ENCODE measurements at regions not wholly inside any gene's neighbourhood (a gene's known extent, or its start where the extent isn't known, plus 50 kb on each side); places are given as distances from the start of the nearest gene placed in this dataset.

DNA sequence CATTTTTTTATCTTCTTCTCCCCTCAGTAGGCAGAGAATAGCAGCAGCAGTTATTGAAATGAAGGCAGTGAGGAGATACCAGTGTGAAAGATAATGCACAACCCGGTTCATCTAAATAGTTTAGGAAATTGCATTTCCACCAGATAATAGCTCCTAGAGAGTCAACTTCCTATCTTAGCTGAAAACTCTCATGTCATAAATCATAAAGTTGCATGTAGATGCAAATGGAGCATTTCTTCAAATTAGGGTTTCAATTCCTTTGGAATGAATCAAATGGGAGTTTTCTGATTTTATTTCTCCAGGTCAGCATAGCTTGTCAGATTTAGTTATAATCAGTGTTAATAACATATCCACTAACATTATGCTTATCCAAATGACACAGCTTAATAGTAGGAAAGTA is 335.3 kb downstream of the CNTNAP4 start:
- Mint-ChIP-seq H3K4me3 (no peak overlapping the region), H3K27ac (no peak overlapping the region), H3K36me3 (ENCODE audit: low read depth) (no peaks in the 10 kb centered on the region), H3K9me3 (peaks cover 4% of the 10 kb centered on the region), H3K4me1 (peaks cover 2% of the 10 kb centered on the region), H3K27me3 (ENCODE audit: insufficient read depth) (peaks cover 3% of the 10 kb centered on the region)
- H3K4me1 ChIP-seq (ENCODE audit: control insufficient read depth, insufficient read depth, low read length): no peaks in the 10 kb centered on the region
- WGBS, 2 experiments (ENCODE audit: insufficient coverage in 1 of 2, insufficient read length in 1 of 2): 67% methylated on average over 1 of the region's 1 CpG; no CpG with 5 or more reads in 1 of the 2 experiments
- no peaks in the 10 kb centered on the region for H3K27me3 ChIP-seq (ENCODE audit: control insufficient read depth, insufficient read depth, low read length, poor library complexity, severe bottlenecking)
- no peak for DNase-seq
- no peak overlapping the region for H3K4me3 ChIP-seq (ENCODE audit: low read length)
- no peak overlapping the region for H3K27ac ChIP-seq (ENCODE audit: low read depth, low read length)
- no peaks in the 10 kb centered on the region for H3K36me3 ChIP-seq (ENCODE audit: control insufficient read depth, insufficient read depth, low read length)
- no peak overlapping the region for H3K9ac ChIP-seq (ENCODE audit: extremely low read depth, low read length, poor library complexity, severe bottlenecking)
- H3K9me3 ChIP-seq (ENCODE audit: control insufficient read depth, low read length): no peaks in the 10 kb centered on the region
- TF ChIP-seq CTCF (conservative IDR thresholded peaks at IDR 0.05): no peak

DNA sequence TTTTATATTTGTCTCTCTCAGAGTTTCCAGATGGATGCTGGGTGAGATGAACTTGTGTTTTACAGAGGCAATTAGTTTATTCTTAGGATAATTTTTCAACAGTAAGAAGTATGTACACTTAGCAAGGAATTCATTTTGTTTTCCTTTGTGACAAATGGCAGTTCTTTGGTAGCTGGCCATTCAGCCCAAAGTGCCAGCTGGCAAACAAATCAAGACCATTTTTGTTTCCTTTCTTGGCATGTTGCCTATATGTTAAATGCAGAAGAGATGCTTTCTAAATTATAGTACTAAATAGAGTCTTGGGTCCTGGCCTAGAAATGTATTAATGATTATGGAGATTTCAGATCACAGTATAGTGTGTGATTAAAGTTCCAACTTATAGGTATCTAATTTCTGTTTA is 337.1 kb downstream of the CNTNAP4 start:
- Mint-ChIP-seq H3K27me3 (ENCODE audit: insufficient read depth) (no peaks in the 10 kb centered on the region), H3K27ac (no peak overlapping the region), H3K4me3 (no peak overlapping the region), H3K36me3 (ENCODE audit: low read depth) (no peaks in the 10 kb centered on the region), H3K4me1 (peaks cover 2% of the 10 kb centered on the region), H3K9me3 (no peaks in the 10 kb centered on the region)
- Histone ChIP-seq H3K4me1 (ENCODE audit: control insufficient read depth, insufficient read depth, low read length) (no peaks in the 10 kb centered on the region), H3K36me3 (ENCODE audit: control insufficient read depth, insufficient read depth, low read length) (no peaks in the 10 kb centered on the region), H3K9ac (ENCODE audit: extremely low read depth, low read length, poor library complexity, severe bottlenecking) (no peak overlapping the region), H3K27ac (ENCODE audit: low read depth, low read length) (no peak overlapping the region), H3K4me3 (ENCODE audit: low read length) (no peak overlapping the region), H3K27me3 (ENCODE audit: control insufficient read depth, insufficient read depth, low read length, poor library complexity, severe bottlenecking) (no peaks in the 10 kb centered on the region), H3K9me3 (ENCODE audit: control insufficient read depth, low read length) (no peaks in the 10 kb centered on the region)
- no peak for TF ChIP-seq CTCF (conservative IDR thresholded peaks at IDR 0.05)
- DNase-seq: no peak

GRCh38 chr16:76622876-76623275 is 345.7 kb downstream of the CNTNAP4 start:
- Histone ChIP-seq H3K27me3 (ENCODE audit: control insufficient read depth, insufficient read depth, low read length, poor library complexity, severe bottlenecking) (no peaks in the 10 kb centered on the region), H3K9me3 (ENCODE audit: control insufficient read depth, low read length) (no peaks in the 10 kb centered on the region), H3K4me3 (ENCODE audit: low read length) (no peak overlapping the region), H3K27ac (ENCODE audit: low read depth, low read length) (no peak overlapping the region), H3K9ac (ENCODE audit: extremely low read depth, low read length, poor library complexity, severe bottlenecking) (no peak overlapping the region), H3K4me1 (ENCODE audit: control insufficient read depth, insufficient read depth, low read length) (no peaks in the 10 kb centered on the region), H3K36me3 (ENCODE audit: control insufficient read depth, insufficient read depth, low read length) (no peaks in the 10 kb centered on the region)
- Mint-ChIP-seq H3K27ac (no peak overlapping the region), H3K4me3 (no peak overlapping the region), H3K4me1 (no peaks in the 10 kb centered on the region), H3K27me3 (ENCODE audit: insufficient read depth) (peaks cover 3% of the 10 kb centered on the region), H3K36me3 (ENCODE audit: low read depth) (no peaks in the 10 kb centered on the region), H3K9me3 (no peaks in the 10 kb centered on the region)
- 95 to 96% methylated on average over 3 of the region's 3 CpGs for WGBS, 2 experiments (ENCODE audit: insufficient coverage in 1 of 2, insufficient read length in 1 of 2)
- DNase-seq: no peak
- no peak for TF ChIP-seq CTCF (conservative IDR thresholded peaks at IDR 0.05)
